ENCODE measurements at regions not wholly inside any gene's neighbourhood (a gene's known extent, or its start where the extent isn't known, plus 50 kb on each side); places are given as distances from the start of the nearest gene placed in this dataset.

GRCh38 chr6:41467627-41468404, 78.4 kb upstream of the FOXP4 start:
- no TSS peak for BruUV-seq (replicated peaks)
- CTCF ChIA-PET = interaction anchor here (2.0 kb wide), 1 partner anchor 43 kb away, joined by 4 read pairs; no protein-coding TSS in a partner anchor
- no peak overlapping the region for H3K4me2 ChIP-seq (ENCODE audit: low read length)
- RAD21 ChIA-PET (ENCODE audit: low non-redundant PET in 1 of 2, low total read pairs in 2 of 2, uncharacterized antibody in 2 of 2, unreplicated experiment in 2 of 2) = no interaction called here
- no peak for DNase-seq (ENCODE audit: low read depth, low spot score)
- no peak for ATAC-seq
- H3K9me3 ChIP-seq (ENCODE audit: control insufficient read depth in 1 of 2, insufficient read depth in 1 of 2, low read depth in 1 of 2, low read length in 2 of 2) = no peaks in the 10 kb centered on the region
- no peak overlapping the region for H2AFZ ChIP-seq (ENCODE audit: low read depth, low read length, poor library complexity, severe bottlenecking)
- H3K9ac ChIP-seq (ENCODE audit: low read length) = no peak overlapping the region
- no peaks in the 10 kb centered on the region for H3K36me3 ChIP-seq (ENCODE audit: control insufficient read depth in 1 of 2, insufficient read depth in 2 of 2, low read length in 2 of 2)
- H3K27me3 ChIP-seq (ENCODE audit: insufficient read depth, low read length) = no peaks in the 10 kb centered on the region; the same call in 1 of the 2 replicates
- H3K27ac ChIP-seq (ENCODE audit: low read depth, low read length) = no peak overlapping the region
- TF ChIP-seq CBX3 (IDR thresholded peaks at IDR 0.05; ENCODE audit: low read depth) (no peak), SIN3A (IDR thresholded peaks at IDR 0.05; ENCODE audit: low read depth) (no peak), REST (IDR thresholded peaks at IDR 0.05; ENCODE audit: low read depth) (no peak), CTCF (IDR thresholded peaks at IDR 0.05 in 2 of 3, conservative IDR thresholded peaks at IDR 0.05 in 1 of 3; ENCODE audit: borderline replicate concordance in 1 of 3, insufficient read depth in 1 of 3, low read depth in 2 of 3, low read length in 2 of 3) (no peak), EGR1 (IDR thresholded peaks at IDR 0.05; ENCODE audit: low read depth) (no peak)
- H3K9me2 ChIP-seq (ENCODE audit: insufficient read depth) = no peaks in the 10 kb centered on the region
- no peaks in the 10 kb centered on the region for H4K20me1 ChIP-seq (ENCODE audit: insufficient read depth)
- POLR2A ChIA-PET = no interaction called here
- no peak overlapping the region for H3K4me3 ChIP-seq (replicated peaks in 1 of 2; ENCODE audit: low read depth in 1 of 2, low read length in 2 of 2)
- intact Hi-C loops (cut with micrococcal nuclease) = no loop called here
- peaks cover 0 to 20% of the 10 kb centered on the region in 2 experiments; a peak in 3 of 4 replicates for H3K4me1 ChIP-seq (ENCODE audit: control insufficient read depth in 1 of 2, insufficient read depth in 2 of 2, low read length in 2 of 2)
- no peaks in the 10 kb centered on the region for H3K79me2 ChIP-seq (ENCODE audit: insufficient read depth, low read length)

Measured in HCT116 (cell line).